ENCODE measurements at regions not wholly inside any gene's neighbourhood (a gene's known extent, or its start where the extent isn't known, plus 50 kb on each side); places are given as distances from the start of the nearest gene placed in this dataset.

DNA sequence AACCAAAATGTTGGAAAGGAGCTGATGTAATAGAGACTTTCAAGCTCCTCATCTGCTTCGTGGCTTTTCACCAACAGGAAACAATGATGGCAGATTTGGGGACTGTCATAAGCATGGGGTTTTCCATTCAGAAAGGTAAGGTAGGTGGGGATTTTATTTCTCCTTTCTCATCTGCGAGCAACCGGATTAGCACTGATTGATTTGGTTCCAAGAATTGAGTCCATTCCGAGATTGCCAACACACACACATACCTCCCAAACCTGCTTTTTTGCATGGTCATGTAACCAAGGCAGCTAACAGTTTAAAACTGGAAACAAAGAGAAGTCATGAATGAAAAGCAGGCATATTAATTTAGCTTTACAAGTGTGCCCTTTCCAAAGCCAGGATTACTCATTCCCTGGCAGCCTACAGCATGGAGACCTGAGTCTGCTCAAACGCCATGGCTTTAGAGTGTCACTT, 63.0 kb upstream of the LNX1 start:
- Mint-ChIP-seq H3K4me3 (no peak overlapping the region), H3K36me3 (ENCODE audit: low read depth) (no peaks in the 10 kb centered on the region), H3K9me3 (ENCODE audit: insufficient read depth) (no peaks in the 10 kb centered on the region), H3K27ac (no peak overlapping the region), H3K27me3 (ENCODE audit: low read depth) (peaks cover 2% of the 10 kb centered on the region), H3K4me1 (ENCODE audit: low read depth) (no peaks in the 10 kb centered on the region)
- ChIA-PET POLR2A (no interaction called here), CTCF (no interaction called here)
- no peak for ATAC-seq
- DNase-seq, result no peak

- DNase-seq, result no peak
- H3K4me1 Mint-ChIP-seq (ENCODE audit: low read depth), result no peaks in the 10 kb centered on the region
- H3K9me3 Mint-ChIP-seq (ENCODE audit: insufficient read depth), result no peaks in the 10 kb centered on the region
- CTCF ChIA-PET, result no interaction called here
- no peak for ATAC-seq
- H3K27ac Mint-ChIP-seq, result no peak overlapping the region
- H3K4me3 Mint-ChIP-seq, result no peak overlapping the region
- POLR2A ChIA-PET, result no interaction called here
- H3K36me3 Mint-ChIP-seq (ENCODE audit: low read depth), result no peaks in the 10 kb centered on the region
- peaks cover 2% of the 10 kb centered on the region for H3K27me3 Mint-ChIP-seq (ENCODE audit: low read depth)
Measured at GRCh38 chr4:53653484-53654053, 62.3 kb upstream of the LNX1 start.

DNA sequence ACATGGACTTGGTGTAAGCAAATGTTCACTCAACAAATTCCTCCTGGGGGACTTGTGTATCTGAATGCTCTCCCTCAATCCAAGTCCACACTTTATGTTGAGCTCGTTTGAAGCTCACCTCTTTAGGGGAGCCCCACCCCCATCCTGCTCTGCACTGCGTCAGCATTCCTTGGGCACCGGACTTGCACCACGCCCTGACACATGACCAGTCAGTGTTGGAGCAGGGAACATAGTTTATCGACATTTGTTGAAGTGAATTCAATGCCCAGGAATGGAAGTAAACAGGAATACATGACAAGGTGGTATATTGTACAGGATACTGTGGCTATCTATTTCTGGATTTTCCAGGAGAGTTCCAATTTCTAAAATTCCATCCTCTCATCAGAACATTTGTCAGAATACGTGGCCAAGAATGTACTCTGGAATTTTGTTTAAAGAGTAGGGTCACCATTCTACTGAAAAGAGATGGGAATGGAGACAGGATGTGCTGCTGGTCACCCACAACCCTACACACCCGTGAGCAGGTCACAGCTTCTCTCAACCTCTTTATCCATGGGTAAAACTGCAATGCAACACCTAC, 60.0 kb upstream of the LNX1 start:
- Mint-ChIP-seq H3K4me1 (ENCODE audit: low read depth) (no peaks in the 10 kb centered on the region), H3K27me3 (ENCODE audit: low read depth) (peaks cover 6% of the 10 kb centered on the region), H3K4me3 (no peak overlapping the region), H3K27ac (no peak overlapping the region), H3K9me3 (ENCODE audit: insufficient read depth) (no peaks in the 10 kb centered on the region), H3K36me3 (ENCODE audit: low read depth) (no peaks in the 10 kb centered on the region)
- CTCF ChIA-PET, result interaction anchor here (0.7 kb wide), 1 partner anchor 94 kb away, joined by 3 read pairs; no protein-coding TSS in a partner anchor
- ATAC-seq (no peak), DNase-seq (no peak)
- POLR2A ChIA-PET, result no interaction called here

DNA sequence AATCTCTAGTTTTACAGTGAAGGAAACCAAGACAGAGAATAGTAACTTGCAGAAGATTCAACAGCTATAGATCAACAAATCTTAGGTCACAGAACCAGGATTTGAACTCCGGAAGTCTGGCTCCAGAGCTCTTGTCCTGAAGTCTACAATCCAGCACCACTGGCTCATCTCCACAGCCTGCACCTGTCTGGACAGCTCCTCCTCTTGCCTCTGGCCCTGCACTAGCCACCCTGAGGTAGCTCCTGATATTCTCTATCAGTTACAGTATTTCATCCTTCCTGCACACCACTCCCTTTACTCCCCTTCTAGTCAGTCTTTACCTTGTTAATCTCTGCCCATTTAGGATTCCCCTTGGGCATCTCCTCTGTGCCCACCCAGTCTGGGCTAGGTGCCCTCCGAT, 58.1 kb upstream of the LNX1 start:
- no peak for ATAC-seq
- Mint-ChIP-seq H3K4me1 (ENCODE audit: low read depth) (no peaks in the 10 kb centered on the region), H3K9me3 (ENCODE audit: insufficient read depth) (no peaks in the 10 kb centered on the region), H3K36me3 (ENCODE audit: low read depth) (no peaks in the 10 kb centered on the region), H3K27ac (no peak overlapping the region), H3K4me3 (no peak overlapping the region), H3K27me3 (ENCODE audit: low read depth) (peaks cover 8% of the 10 kb centered on the region)
- CTCF ChIA-PET, result no interaction called here
- POLR2A ChIA-PET, result no interaction called here
- no peak for DNase-seq

DNA sequence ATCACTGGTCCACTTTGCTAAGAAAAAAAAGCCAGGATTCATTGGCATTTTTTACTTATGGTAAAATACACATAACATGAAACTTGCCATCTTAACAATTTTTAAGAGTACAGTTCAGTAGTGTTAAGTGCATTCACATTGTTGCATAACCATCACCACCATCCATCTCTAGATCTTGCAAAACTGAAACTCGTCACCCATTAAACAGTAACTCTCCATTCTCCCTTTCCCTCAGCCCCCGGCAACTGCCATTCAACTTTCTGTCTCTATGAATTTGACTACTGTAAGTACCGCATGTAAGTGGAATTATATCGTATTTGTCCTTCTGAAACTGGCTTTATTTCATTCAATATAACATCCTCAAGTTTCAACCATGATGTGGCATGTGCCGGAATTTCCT, 56.3 kb upstream of the LNX1 start:
- ChIA-PET CTCF (no interaction called here), POLR2A (no interaction called here)
- no peaks in the 10 kb centered on the region for H3K4me1 Mint-ChIP-seq (ENCODE audit: low read depth)
- ATAC-seq (no peak), DNase-seq (no peak)
- no peaks in the 10 kb centered on the region for H3K36me3 Mint-ChIP-seq (ENCODE audit: low read depth)
- H3K27me3 Mint-ChIP-seq (ENCODE audit: low read depth), result peaks cover 8% of the 10 kb centered on the region
- H3K4me3 Mint-ChIP-seq, result no peak overlapping the region
- H3K27ac Mint-ChIP-seq, result no peak overlapping the region
- no peaks in the 10 kb centered on the region for H3K9me3 Mint-ChIP-seq (ENCODE audit: insufficient read depth)

DNA sequence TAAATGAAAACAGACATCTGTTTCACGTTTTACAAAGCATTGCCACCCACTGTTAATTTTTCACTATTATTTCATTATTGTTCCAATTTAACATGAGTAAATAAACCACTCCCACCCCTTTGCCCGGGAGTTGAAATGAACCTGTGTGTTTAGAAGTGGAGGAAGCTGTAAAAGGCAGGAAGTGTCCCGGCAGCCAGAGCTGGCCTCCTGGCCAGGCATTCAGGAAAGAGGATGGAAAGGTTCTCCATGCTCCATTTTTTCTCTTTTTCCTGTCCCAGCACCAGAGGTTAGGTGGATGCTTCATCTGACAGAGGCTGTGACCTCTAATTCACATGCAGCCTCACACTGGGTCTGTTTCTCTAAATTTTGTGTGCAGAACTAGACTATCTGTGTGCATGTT, 55.5 kb upstream of the LNX1 start:
- no peak for DNase-seq
- Mint-ChIP-seq H3K27ac (no peak overlapping the region), H3K36me3 (ENCODE audit: low read depth) (no peaks in the 10 kb centered on the region), H3K9me3 (ENCODE audit: insufficient read depth) (no peaks in the 10 kb centered on the region), H3K4me3 (no peak overlapping the region), H3K4me1 (ENCODE audit: low read depth) (no peaks in the 10 kb centered on the region), H3K27me3 (ENCODE audit: low read depth) (peaks cover 8% of the 10 kb centered on the region)
- ATAC-seq, result no peak
- CTCF ChIA-PET, result no interaction called here
- POLR2A ChIA-PET, result no interaction called here

GRCh38 chr4:53645108-53645507, 53.8 kb upstream of the LNX1 start:
- Mint-ChIP-seq H3K4me1 (ENCODE audit: low read depth) (no peaks in the 10 kb centered on the region), H3K27me3 (ENCODE audit: low read depth) (peaks cover 8% of the 10 kb centered on the region), H3K36me3 (ENCODE audit: low read depth) (no peaks in the 10 kb centered on the region), H3K9me3 (ENCODE audit: insufficient read depth) (no peaks in the 10 kb centered on the region), H3K27ac (no peak overlapping the region), H3K4me3 (no peak overlapping the region)
- ATAC-seq, result no peak
- ChIA-PET CTCF (no interaction called here), POLR2A (no interaction called here)
- DNase-seq, result no peak

GRCh38 chr4:53644607-53645006, 53.3 kb upstream of the LNX1 start:
- H3K4me3 Mint-ChIP-seq, result no peak overlapping the region
- peaks cover 8% of the 10 kb centered on the region for H3K27me3 Mint-ChIP-seq (ENCODE audit: low read depth)
- ChIA-PET POLR2A (no interaction called here), CTCF (no interaction called here)
- H3K4me1 Mint-ChIP-seq (ENCODE audit: low read depth), result no peaks in the 10 kb centered on the region
- H3K27ac Mint-ChIP-seq, result no peak overlapping the region
- no peaks in the 10 kb centered on the region for H3K9me3 Mint-ChIP-seq (ENCODE audit: insufficient read depth)
- no peak for ATAC-seq
- H3K36me3 Mint-ChIP-seq (ENCODE audit: low read depth), result no peaks in the 10 kb centered on the region
- DNase-seq, result no peak
